ENCODE measurements at regions not wholly inside any gene's neighbourhood (a gene's known extent, or its start where the extent isn't known, plus 50 kb on each side); places are given as distances from the start of the nearest gene placed in this dataset.

DNA sequence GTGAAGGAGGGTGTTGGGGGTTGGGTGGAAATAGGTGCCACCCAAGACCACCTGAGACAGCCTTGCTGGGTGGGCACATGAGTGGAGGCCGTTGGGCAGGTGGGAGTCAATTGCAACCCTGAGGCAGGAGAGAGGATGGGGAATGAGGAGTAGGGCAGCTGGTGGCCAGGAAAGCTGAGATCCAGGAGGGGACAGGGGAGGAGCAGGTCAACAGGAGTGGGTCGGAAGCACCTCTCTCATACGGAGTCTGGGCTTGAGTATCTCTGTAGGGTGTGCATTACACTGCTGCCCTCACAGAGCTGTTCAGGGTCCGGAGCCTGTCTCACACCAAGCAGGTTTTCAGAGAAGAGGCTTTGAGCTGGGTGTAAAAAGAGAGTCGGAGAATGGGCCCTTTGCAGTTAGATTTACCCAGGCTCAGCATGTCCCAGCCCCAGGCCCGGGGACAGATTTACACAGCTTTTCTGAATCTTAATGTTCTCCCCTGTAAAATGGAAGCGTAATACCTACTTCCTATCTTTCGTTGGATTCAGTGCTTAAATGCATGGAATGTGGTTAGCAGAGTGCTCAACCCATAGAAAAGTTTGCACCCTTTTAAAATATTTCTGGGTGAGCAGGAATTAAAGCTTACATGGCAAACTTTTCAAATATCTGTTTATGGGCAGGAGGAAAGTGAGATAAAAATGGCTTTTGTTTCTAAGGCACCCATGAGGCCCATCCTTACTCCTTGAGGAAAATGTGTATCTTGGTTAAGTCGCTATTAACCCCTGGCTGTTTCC is 144.0 kb upstream of the MYCN start:
- Histone ChIP-seq H3K27me3 (ENCODE audit: insufficient read depth, low read length) (no peaks in the 10 kb centered on the region), H3K4me3 (ENCODE audit: insufficient read depth, low read length) (no peak overlapping the region), H3K9me3 (ENCODE audit: low read depth, low read length) (no peaks in the 10 kb centered on the region), H3K36me3 (ENCODE audit: insufficient read depth, low read length) (no peaks in the 10 kb centered on the region), H3K27ac (ENCODE audit: low read depth, low read length) (no peak overlapping the region), H3K4me2 (ENCODE audit: insufficient read depth, low read length) (no peak overlapping the region), H3K79me2 (ENCODE audit: insufficient read depth, low read length) (no peaks in the 10 kb centered on the region), H3K4me1 (ENCODE audit: insufficient read depth, low read length) (no peaks in the 10 kb centered on the region), H2AFZ (ENCODE audit: low read length) (no peak overlapping the region), H4K20me1 (ENCODE audit: insufficient read depth, low read length) (no peaks in the 10 kb centered on the region)
- TF ChIP-seq, protein P1, sequence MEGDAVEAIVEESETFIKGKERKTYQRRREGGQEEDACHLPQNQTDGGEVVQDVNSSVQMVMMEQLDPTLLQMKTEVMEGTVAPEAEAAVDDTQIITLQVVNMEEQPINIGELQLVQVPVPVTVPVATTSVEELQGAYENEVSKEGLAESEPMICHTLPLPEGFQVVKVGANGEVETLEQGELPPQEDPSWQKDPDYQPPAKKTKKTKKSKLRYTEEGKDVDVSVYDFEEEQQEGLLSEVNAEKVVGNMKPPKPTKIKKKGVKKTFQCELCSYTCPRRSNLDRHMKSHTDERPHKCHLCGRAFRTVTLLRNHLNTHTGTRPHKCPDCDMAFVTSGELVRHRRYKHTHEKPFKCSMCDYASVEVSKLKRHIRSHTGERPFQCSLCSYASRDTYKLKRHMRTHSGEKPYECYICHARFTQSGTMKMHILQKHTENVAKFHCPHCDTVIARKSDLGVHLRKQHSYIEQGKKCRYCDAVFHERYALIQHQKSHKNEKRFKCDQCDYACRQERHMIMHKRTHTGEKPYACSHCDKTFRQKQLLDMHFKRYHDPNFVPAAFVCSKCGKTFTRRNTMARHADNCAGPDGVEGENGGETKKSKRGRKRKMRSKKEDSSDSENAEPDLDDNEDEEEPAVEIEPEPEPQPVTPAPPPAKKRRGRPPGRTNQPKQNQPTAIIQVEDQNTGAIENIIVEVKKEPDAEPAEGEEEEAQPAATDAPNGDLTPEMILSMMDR (IDR thresholded peaks at IDR 0.05; ENCODE audit: extremely low read depth, low read depth, low read length), result no peak
- no peak for DNase-seq (ENCODE audit: insufficient read length, low spot score, missing footprints)

DNA sequence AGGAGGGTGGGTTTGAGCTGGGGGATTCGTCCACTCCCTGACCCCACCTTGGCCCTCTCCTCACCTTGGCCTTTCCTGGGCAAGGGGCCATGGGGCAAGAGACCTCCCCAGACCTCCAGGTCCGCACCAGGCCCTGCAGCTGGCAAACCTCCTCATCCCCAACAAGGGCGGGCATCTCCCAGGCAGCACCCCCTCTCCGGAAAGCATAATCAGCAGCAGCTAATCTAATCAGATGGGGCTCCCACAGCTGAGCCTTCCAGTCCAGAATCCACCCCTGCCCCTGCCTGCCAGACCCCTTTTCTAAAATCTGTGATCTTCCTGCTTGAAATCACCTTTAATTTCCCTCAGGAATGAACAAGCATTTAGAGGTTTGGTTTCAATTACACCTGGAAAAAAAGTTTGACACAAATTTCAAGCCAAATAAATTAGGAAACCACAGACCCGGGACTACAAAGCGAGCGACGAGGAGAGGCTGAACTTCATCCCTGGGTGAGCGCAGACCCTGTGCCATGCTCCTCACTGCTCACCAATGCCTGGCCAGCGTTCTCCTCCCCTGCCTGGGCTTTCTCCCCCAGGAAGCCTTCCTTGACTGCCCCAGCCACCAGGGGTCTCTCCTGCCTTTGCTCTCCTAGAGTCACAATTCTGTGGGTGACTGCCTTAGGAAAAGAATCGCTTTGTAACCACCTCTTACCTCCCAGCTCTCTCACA is 143.0 kb upstream of the MYCN start:
- Histone ChIP-seq H2AFZ (ENCODE audit: low read length) (no peak overlapping the region), H3K4me1 (ENCODE audit: insufficient read depth, low read length) (no peaks in the 10 kb centered on the region)

DNA sequence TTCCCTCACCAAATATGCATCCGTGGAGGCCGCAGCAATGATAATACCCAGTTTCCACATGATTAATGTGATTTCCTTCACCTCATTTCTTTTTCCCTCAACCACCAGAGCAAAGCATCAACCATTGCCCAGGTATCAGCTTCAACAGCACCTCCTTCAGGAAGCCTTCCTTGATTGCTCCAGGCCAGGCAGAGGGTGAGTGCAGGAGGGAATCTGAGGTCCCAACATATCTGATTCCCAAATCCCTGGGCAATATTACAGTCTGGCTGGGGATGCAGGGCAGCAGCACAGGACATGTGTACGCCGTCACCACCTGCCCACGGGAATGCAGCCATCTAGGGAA is 142.4 kb upstream of the MYCN start:
- no peaks in the 10 kb centered on the region for H4K20me1 ChIP-seq (ENCODE audit: insufficient read depth, low read length)
- no peaks in the 10 kb centered on the region for H3K36me3 ChIP-seq (ENCODE audit: insufficient read depth, low read length)
- H3K4me3 ChIP-seq (ENCODE audit: insufficient read depth, low read length), result no peak overlapping the region
- H3K4me1 ChIP-seq (ENCODE audit: insufficient read depth, low read length), result no peaks in the 10 kb centered on the region
- no peaks in the 10 kb centered on the region for H3K9me3 ChIP-seq (ENCODE audit: low read depth, low read length)
- no peak overlapping the region for H3K4me2 ChIP-seq (ENCODE audit: insufficient read depth, low read length)
- H3K79me2 ChIP-seq (ENCODE audit: insufficient read depth, low read length), result no peaks in the 10 kb centered on the region
- no peak for DNase-seq (ENCODE audit: insufficient read length, low spot score, missing footprints)
- H2AFZ ChIP-seq (ENCODE audit: low read length), result no peak overlapping the region
- H3K27me3 ChIP-seq (ENCODE audit: insufficient read depth, low read length), result no peaks in the 10 kb centered on the region
- TF ChIP-seq, protein P1 (IDR thresholded peaks at IDR 0.05; ENCODE audit: extremely low read depth, low read depth, low read length), result no peak
- H3K27ac ChIP-seq (ENCODE audit: low read depth, low read length), result no peak overlapping the region

More for the DNA sequence above, 143.0 kb upstream of the MYCN start:
- Histone ChIP-seq H3K27me3 (ENCODE audit: insufficient read depth, low read length) (no peaks in the 10 kb centered on the region), H3K27ac (ENCODE audit: low read depth, low read length) (no peak overlapping the region), H3K36me3 (ENCODE audit: insufficient read depth, low read length) (no peaks in the 10 kb centered on the region), H3K79me2 (ENCODE audit: insufficient read depth, low read length) (no peaks in the 10 kb centered on the region), H3K4me2 (ENCODE audit: insufficient read depth, low read length) (no peak overlapping the region), H3K9me3 (ENCODE audit: low read depth, low read length) (no peaks in the 10 kb centered on the region), H4K20me1 (ENCODE audit: insufficient read depth, low read length) (no peaks in the 10 kb centered on the region), H3K4me3 (ENCODE audit: insufficient read depth, low read length) (no peak overlapping the region)
- TF ChIP-seq, protein P1 (IDR thresholded peaks at IDR 0.05; ENCODE audit: extremely low read depth, low read depth, low read length), result no peak
- no peak for DNase-seq (ENCODE audit: insufficient read length, low spot score, missing footprints)

DNA sequence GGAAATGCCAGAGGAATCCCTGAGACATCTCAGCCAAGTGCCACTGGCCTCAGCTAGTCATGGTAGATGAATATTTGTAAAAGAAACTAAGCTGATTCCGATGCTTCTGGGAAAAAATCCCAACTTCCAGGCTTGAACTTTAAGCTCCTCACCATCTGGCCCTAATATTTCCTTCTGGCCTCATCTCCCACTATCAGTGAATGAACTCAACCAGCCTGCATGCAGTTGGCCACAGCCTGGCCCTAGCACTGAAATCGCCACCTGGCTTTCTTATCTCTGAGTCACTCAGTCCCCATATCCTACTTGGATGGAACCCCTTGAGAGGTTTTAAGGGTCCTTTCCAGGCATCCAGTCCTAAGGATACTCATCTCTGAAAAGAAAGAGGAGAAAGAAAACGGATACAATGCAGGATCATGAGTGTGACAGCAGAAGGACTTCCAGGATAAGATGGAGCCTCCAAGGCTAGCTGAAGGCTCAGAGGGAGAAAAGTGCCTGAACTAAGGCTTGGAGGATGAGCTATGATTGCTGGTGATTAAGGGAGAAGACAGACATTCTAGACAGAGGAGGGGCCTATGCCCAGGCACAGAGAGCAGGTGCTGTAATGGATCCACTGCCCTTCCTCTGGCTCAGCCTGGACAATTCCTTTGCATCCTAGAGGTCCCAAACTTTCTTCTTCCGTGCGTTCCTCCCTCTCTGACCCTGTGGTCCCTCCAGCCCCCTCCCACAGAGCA is 141.5 kb upstream of the MYCN start:
- Histone ChIP-seq H3K9me3 (ENCODE audit: low read depth, low read length) (no peaks in the 10 kb centered on the region), H4K20me1 (ENCODE audit: insufficient read depth, low read length) (no peaks in the 10 kb centered on the region), H3K4me1 (ENCODE audit: insufficient read depth, low read length) (no peaks in the 10 kb centered on the region), H3K4me2 (ENCODE audit: insufficient read depth, low read length) (no peak overlapping the region), H2AFZ (ENCODE audit: low read length) (no peak overlapping the region), H3K79me2 (ENCODE audit: insufficient read depth, low read length) (no peaks in the 10 kb centered on the region), H3K27me3 (ENCODE audit: insufficient read depth, low read length) (no peaks in the 10 kb centered on the region), H3K36me3 (ENCODE audit: insufficient read depth, low read length) (no peaks in the 10 kb centered on the region), H3K27ac (ENCODE audit: low read depth, low read length) (no peak overlapping the region), H3K4me3 (ENCODE audit: insufficient read depth, low read length) (no peak overlapping the region)
- TF ChIP-seq, protein P1 (IDR thresholded peaks at IDR 0.05; ENCODE audit: extremely low read depth, low read depth, low read length), result no peak
- DNase-seq (ENCODE audit: insufficient read length, low spot score, missing footprints), result no peak

Data from osteoblast (primary cell).